Uterus (tissue), 2 donors: ENCODE measurements at regions not wholly inside any gene's neighbourhood (a gene's known extent, or its start where the extent isn't known, plus 50 kb on each side); places are given as distances from the start of the nearest gene placed in this dataset.

ENCODE experiments used
- CTCF ChIP-seq, 4 experiments: fragments of 200-600 bp in 2 of 4; fragments of 450-650 bp in 2 of 4; sonication (generic) in 2 of 4; IDR thresholded peaks; one replicate each; pipeline ENCODE4 v1.5.1; 2016 to 2019; ENCODE audit warnings: antibody characterized with exemption in 4 of 4, mild to moderate bottlenecking in 2 of 4, moderate library complexity in 1 of 4
- POLR2A ChIP-seq, 2 donors: fragments of 450-650 bp; IDR thresholded peaks; one replicate each; pipeline ENCODE4 v1.6.1; 2016; ENCODE audit warnings: antibody characterized with exemption in 2 of 2, mild to moderate bottlenecking in 1 of 2, moderate library complexity in 1 of 2

- TF ChIP-seq CTCF (IDR thresholded peaks at IDR 0.05): no peak
- TF ChIP-seq POLR2A (IDR thresholded peaks at IDR 0.05): no peak
Observed at GRCh38 chr3:75015280-75015679, 400.8 kb upstream of the CNTN3 start.
